ENCODE measurements at regions not wholly inside any gene's neighbourhood (a gene's known extent, or its start where the extent isn't known, plus 50 kb on each side); places are given as distances from the start of the nearest gene placed in this dataset.
"Not testable (repeated sequence)": the region's sequence is repeated elsewhere in the genome, so short reads cannot be mapped to it uniquely, and the experiment has no call there.

DNA sequence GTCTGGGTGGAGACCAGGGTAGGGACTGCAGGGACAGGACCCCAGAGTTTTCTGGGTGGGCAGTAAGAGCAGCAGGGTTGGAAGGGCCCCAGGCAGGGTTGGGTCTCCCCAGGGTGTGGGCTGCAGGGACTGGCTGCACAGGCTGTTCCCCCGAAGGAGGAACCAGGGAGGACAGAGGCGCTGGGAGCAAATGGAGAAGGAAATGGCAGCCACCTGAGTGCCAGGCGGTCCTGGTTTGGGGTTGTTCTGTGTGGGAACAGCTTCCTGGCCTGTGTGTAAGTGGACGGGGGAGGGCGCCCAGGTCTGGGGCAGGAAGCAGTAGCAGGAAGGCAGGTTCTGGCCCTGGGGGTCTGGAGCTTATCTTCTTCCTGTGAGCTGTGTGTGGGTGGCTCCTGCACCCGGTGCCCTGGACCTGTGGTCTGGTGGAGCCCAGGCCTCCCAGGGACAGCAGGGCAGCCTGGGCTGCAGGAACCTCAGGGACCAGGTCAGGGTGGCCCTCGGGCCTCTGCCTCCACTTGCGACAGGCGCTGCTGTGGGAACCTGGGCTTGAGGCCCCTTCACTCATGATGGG is 372.8 kb downstream of the TMEM121 start:
- no peak for DNase-seq (ENCODE audit: low read depth)
- TF ChIP-seq, protein P1, sequence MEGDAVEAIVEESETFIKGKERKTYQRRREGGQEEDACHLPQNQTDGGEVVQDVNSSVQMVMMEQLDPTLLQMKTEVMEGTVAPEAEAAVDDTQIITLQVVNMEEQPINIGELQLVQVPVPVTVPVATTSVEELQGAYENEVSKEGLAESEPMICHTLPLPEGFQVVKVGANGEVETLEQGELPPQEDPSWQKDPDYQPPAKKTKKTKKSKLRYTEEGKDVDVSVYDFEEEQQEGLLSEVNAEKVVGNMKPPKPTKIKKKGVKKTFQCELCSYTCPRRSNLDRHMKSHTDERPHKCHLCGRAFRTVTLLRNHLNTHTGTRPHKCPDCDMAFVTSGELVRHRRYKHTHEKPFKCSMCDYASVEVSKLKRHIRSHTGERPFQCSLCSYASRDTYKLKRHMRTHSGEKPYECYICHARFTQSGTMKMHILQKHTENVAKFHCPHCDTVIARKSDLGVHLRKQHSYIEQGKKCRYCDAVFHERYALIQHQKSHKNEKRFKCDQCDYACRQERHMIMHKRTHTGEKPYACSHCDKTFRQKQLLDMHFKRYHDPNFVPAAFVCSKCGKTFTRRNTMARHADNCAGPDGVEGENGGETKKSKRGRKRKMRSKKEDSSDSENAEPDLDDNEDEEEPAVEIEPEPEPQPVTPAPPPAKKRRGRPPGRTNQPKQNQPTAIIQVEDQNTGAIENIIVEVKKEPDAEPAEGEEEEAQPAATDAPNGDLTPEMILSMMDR (conservative IDR thresholded peaks at IDR 0.05; ENCODE audit: low read depth, low read length): no peak
- H3K4me3 ChIP-seq (ENCODE audit: low read depth, low read length): no peak overlapping the region

DNA sequence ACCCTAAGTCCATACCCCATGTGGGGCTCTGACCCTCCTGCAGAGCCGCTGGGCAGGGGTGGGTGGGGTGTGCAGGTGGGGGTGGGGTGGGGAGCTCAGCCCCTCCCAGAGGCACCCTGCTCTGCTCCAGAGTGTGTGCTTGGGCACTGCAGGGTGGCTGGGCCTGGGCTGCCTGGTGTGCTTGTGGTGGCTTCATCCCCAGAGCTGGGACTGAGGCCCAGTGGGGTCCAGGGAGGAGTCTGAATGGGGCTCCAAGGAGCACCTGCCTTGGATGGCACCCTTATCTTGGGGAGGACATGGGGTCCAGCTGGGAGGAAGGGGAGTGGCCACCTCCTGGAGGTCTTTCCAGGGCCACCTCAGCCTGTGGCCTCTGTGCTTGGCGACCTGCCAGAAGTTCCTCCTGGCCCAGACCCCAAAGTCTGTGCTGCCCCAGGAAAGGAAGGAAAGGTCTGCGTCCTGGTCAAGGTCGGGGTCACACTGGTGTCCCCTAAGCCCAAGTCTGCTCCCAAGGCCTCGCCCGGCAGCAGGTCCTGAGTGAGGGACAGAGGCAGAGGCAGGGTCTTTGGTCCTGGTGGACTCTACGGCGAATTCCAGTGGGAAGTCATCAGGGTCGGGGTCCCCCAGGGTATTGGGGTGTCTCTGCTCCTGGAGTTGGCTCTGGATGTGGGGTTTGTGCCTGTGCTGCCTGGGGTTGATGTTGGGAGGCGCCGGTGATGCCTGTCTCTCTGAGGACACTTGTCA is 373.4 kb downstream of the TMEM121 start:
- TF ChIP-seq, protein P1 (conservative IDR thresholded peaks at IDR 0.05; ENCODE audit: low read depth, low read length): no peak
- H3K4me3 ChIP-seq (ENCODE audit: low read depth, low read length): no peak overlapping the region
- no peak for DNase-seq (ENCODE audit: low read depth)

DNA sequence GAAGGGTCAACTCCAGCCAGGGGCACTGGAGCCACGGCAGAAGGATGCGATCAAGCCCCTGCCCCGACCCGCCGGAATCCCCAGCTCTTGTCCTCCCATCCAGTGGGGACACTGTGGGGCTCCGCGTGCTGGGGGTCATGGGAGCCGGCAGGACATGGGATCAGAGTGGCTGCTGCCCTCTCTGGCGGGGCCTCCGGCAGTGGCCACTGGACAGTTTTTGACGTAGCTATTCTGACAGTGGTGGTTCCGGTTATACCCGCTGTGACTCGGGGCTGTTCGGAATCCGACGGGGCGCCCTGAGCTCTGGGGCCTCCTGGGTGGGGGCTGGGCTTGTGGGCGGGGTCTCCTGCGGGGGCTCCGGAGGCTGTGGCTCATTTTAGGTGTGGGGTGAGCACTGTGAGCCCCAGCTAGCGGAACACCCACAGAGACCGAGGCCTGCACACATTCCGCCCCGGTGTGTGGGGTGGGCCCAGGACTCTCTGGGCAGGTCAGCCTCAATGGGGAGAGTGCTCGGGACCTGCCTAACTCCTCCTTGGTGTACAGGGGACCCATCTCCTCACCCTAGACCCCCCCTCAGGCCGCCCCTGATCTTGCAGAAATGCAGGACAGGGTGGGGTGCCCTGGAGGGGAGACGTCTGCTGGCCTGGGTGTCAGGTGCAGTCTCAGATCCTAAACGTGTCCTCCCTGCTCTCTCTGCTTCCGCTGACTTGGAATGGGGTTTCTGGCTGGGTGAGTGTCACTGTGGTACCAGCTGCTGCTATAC is 374.2 kb downstream of the TMEM121 start:
- no peak for DNase-seq (ENCODE audit: low read depth)
- TF ChIP-seq, protein P1 (conservative IDR thresholded peaks at IDR 0.05; ENCODE audit: low read depth, low read length): no peak
- H3K4me3 ChIP-seq (ENCODE audit: low read depth, low read length): no peak overlapping the region

DNA sequence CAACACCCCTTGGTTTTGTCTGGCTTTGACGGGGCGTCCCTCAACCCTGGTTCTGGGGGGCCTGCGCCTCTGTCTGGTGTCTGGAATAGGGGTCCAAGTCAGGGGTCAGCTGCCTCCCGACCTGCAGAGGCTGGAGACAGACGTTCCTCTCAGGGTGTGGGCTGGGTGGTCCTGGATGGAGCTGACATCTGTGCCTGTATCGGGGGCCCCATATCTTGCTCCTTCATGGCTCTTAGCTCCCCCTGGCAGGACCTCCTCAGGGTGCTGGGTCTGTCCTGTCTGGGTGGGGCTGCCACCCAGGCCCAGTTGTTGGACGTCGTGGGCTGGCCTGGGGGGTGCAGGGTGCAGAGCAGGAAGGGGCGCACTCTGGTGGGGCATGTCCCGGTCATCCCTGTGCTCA is 374.8 kb downstream of the TMEM121 start:
- TF ChIP-seq, protein P1 (conservative IDR thresholded peaks at IDR 0.05; ENCODE audit: low read depth, low read length): no peak
- H3K4me3 ChIP-seq (ENCODE audit: low read depth, low read length): no peak overlapping the region
- no peak for DNase-seq (ENCODE audit: low read depth)

DNA sequence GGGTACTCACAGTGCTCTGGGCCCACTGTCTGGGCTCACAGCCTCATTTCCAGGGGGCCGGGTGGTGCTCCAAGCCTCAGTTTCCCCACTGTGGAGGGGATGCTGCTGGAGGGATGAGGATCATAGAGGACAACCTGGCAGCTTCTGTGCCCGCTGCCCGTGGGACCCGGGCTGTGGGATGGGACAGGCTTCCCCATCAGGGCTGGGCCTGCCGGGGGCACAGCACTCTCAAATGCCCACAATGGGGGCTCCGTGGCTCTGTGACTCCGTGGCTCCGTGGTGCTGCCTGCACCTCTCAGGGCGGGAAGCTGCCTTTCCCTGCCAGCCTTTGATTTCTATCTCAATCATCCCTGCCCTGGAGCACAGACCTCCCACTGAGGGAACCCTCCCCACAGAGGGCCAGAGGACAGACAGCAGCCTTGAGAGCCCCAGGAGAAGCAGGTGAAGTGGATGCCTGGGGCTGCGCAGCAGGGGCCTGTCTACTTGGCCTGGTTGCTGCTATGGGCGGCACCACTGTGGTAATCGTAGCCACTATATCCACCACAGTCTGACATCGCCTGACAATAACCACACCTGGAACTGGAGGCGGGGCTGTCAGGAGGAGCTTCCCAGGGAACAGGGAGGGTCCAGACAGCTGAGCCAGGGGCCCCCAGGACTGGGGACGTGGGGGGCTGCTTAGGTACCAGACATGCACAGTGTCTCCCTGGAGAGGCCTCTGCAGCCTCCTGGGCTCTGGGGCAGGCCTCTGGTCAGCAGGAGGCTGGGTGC is 375.9 kb downstream of the TMEM121 start:
- TF ChIP-seq, protein P1 (conservative IDR thresholded peaks at IDR 0.05; ENCODE audit: low read depth, low read length): no peak
- no peak for DNase-seq (ENCODE audit: low read depth)
- no peak overlapping the region for H3K4me3 ChIP-seq (ENCODE audit: low read depth, low read length)

DNA sequence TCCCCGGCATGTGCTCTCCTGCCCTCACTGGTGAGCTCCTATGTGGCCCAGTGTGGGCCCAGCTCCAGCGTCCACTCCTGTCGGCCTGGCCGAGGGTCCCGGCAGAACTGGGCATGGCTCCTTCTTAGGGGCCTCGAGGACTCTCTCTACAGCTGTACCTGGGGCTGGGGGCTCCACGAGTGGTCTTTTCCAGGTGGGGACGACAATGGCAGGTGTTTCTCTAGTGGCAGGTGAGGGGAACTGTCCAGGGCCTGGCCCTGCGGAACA is 376.4 kb downstream of the TMEM121 start:
- DNase-seq (ENCODE audit: low read depth); H3K4me3 ChIP-seq (ENCODE audit: low read depth, low read length): not testable (repeated sequence)

DNA sequence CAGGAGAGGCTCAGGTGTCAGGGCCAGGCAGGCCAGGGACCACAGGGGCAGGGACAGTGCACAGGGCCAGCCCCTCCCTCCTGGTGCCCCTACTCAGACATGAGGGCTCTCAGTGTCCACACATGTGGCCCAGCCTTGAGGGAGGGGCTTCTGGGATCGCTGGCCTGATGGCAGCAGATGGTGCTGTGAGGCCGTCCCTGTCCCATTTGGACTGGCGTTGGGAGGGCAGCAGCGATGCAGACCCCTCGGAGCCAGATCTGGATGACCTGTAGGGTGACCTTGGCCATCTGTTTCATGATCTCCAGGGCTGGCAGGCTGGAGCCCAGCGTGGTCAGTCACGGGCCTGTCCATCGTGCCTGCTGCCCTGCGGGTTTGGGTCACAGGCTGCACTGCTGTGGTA is 377.6 kb downstream of the TMEM121 start:
- DNase-seq (ENCODE audit: low read depth): no peak
- no peak overlapping the region for H3K4me3 ChIP-seq (ENCODE audit: low read depth, low read length)
- TF ChIP-seq, protein P1 (conservative IDR thresholded peaks at IDR 0.05; ENCODE audit: low read depth, low read length): no peak
